Umbilical cord (tissue), 1 donor: ENCODE measurements at regions not wholly inside any gene's neighbourhood (a gene's known extent, or its start where the extent isn't known, plus 50 kb on each side); places are given as distances from the start of the nearest gene placed in this dataset.

Experiments
- DNase-seq: peaks from one replicate; pipeline ENCODE4 v3.0.0-alpha.2; 2015; ENCODE audit warnings: low spot score

GRCh38 chr10:111131168-111131799 is 54.5 kb downstream of the ADRA2A start:
- DNase-seq: no peak

- no peak for DNase-seq
Measured at GRCh38 chr10:111137007-111137406, 60.2 kb downstream of the ADRA2A start.

GRCh38 chr10:111137587-111137986 is 60.8 kb downstream of the ADRA2A start:
- DNase-seq: no peak

GRCh38 chr10:111138544-111138943 is 61.7 kb downstream of the ADRA2A start:
- no peak for DNase-seq

- DNase-seq: no peak
Measured at GRCh38 chr10:111139567-111139966, 62.7 kb downstream of the ADRA2A start.

GRCh38 chr10:111142092-111142768 is 65.4 kb downstream of the ADRA2A start:
- no peak for DNase-seq

- no peak for DNase-seq
Measured at GRCh38 chr10:111146025-111146640, 69.3 kb downstream of the ADRA2A start.

- DNase-seq: no peak
Measured at GRCh38 chr10:111148025-111148424, 71.2 kb downstream of the ADRA2A start.

GRCh38 chr10:111148440-111148839 is 71.6 kb downstream of the ADRA2A start:
- no peak for DNase-seq

- DNase-seq: no peak
Measured at GRCh38 chr10:111150691-111151090, 73.9 kb downstream of the ADRA2A start.

- DNase-seq: no peak
Measured at GRCh38 chr10:111151595-111152307, 74.9 kb downstream of the ADRA2A start.

GRCh38 chr10:111156754-111157153 is 79.9 kb downstream of the ADRA2A start:
- DNase-seq: no peak

GRCh38 chr10:111158595-111158994 is 81.8 kb downstream of the ADRA2A start:
- no peak for DNase-seq

GRCh38 chr10:111161109-111161874 is 84.5 kb downstream of the ADRA2A start:
- DNase-seq: no peak

- no peak for DNase-seq
Measured at GRCh38 chr10:111171183-111171582, 94.4 kb downstream of the ADRA2A start.

GRCh38 chr10:111175787-111176186 is 99.0 kb downstream of the ADRA2A start:
- no peak for DNase-seq

- no peak for DNase-seq
Measured at GRCh38 chr10:111177379-111177778, 100.5 kb downstream of the ADRA2A start.

GRCh38 chr10:111179514-111179913 is 102.7 kb downstream of the ADRA2A start:
- DNase-seq: no peak

GRCh38 chr10:111186358-111186757 is 109.5 kb downstream of the ADRA2A start:
- DNase-seq: no peak

GRCh38 chr10:111187096-111187495 is 110.3 kb downstream of the ADRA2A start:
- DNase-seq: no peak

GRCh38 chr10:111199587-111199986 is 122.8 kb downstream of the ADRA2A start:
- no peak for DNase-seq
